CD4-positive, alpha-beta T cell (primary cell): ENCODE measurements at regions not wholly inside any gene's neighbourhood (a gene's known extent, or its start where the extent isn't known, plus 50 kb on each side); places are given as distances from the start of the nearest gene placed in this dataset.

ENCODE experiments used
- ATAC-seq: fragments of 200-7000 bp; cut with Tn5 transposase; one replicate; pipeline ENCODE4 v1.10.0; 2022; ENCODE audit warnings: mild to moderate bottlenecking; ENCODE audit not compliant: poor library complexity
- CTCF ChIA-PET: fragments of 350-600 bp; sonication (Branson Sonifier 250); formaldehyde crosslinking; loops from one replicate; lab custom pipeline; 2021; ENCODE audit warnings: antibody characterized with exemption, inconsistent platforms; lab: Charles Lee
- POLR2A ChIA-PET: fragments of 350-600 bp; sonication (Branson Sonifier 250); formaldehyde crosslinking; loops from one replicate; lab custom pipeline; 2021; ENCODE audit warnings: antibody characterized with exemption, inconsistent platforms; lab: Charles Lee
- DNase-seq, 14 experiments: peaks; one replicate each; pipeline ENCODE4 v3.0.0-alpha.2; 2013 to 2020; ENCODE audit warnings: mixed read lengths in 2 of 14
- H3K27ac ChIP-seq, 2 donors: one replicate each; pipeline versions ENCODE4 v1.5.1 to v1.7.0; 2013; ENCODE audit warnings: low read length in 2 of 2, low read depth in 1 of 2, mild to moderate bottlenecking in 1 of 2
- H3K27me3 ChIP-seq, 2 experiments: 1 replicate in 1 of 2; 2 replicates in 1 of 2; pipeline versions ENCODE4 v1.6.1 to v1.7.0; 2013; ENCODE audit warnings: low read length in 2 of 2, control low read depth in 1 of 2, mild to moderate bottlenecking in 1 of 2, moderate library complexity in 1 of 2; ENCODE audit not compliant: insufficient read depth in 2 of 2, control insufficient read depth in 1 of 2
- H3K36me3 ChIP-seq: one replicate; pipeline ENCODE4 v1.6.1; 2013; ENCODE audit warnings: low read length, control low read depth; ENCODE audit not compliant: insufficient read depth
- H3K4me1 ChIP-seq: one replicate; pipeline ENCODE4 v1.6.1; 2013; ENCODE audit warnings: low read length, control low read depth; ENCODE audit not compliant: insufficient read depth
- H3K4me3 ChIP-seq: one replicate; pipeline ENCODE4 v1.5.1; 2013; ENCODE audit warnings: mild to moderate bottlenecking, low read length, moderate library complexity
- H3K9me3 ChIP-seq, 2 experiments: 1 replicate in 1 of 2; 2 replicates in 1 of 2; pipeline versions ENCODE4 v1.6.1 to v1.7.0; 2013; ENCODE audit warnings: low read length in 2 of 2, mild to moderate bottlenecking in 2 of 2, control low read depth in 1 of 2, moderate library complexity in 1 of 2; ENCODE audit not compliant: control insufficient read depth in 1 of 2, insufficient read depth in 1 of 2
- H3K27ac Mint-ChIP-seq: one replicate; pipeline ENCODE4 v1.8.0; 2020; ENCODE audit warnings: mixed read lengths
- H3K27me3 Mint-ChIP-seq: one replicate; pipeline ENCODE4 v1.8.0; 2021; ENCODE audit warnings: mixed read lengths
- H3K36me3 Mint-ChIP-seq: one replicate; pipeline ENCODE4 v1.8.0; 2021; ENCODE audit warnings: low read depth, mixed read lengths
- H3K4me1 Mint-ChIP-seq: one replicate; pipeline ENCODE4 v1.8.0; 2021; ENCODE audit warnings: low read depth, mixed read lengths
- H3K4me3 Mint-ChIP-seq: one replicate; pipeline ENCODE4 v1.8.0; 2020; ENCODE audit warnings: mild to moderate bottlenecking, mixed read lengths
- H3K9me3 Mint-ChIP-seq: one replicate; pipeline ENCODE4 v1.8.0; 2020; ENCODE audit warnings: mixed read lengths
- CTCF ChIP-seq: fragments of 200-600 bp; IDR thresholded peaks from one replicate; pipeline ENCODE4 v1.8.0; 2022; ENCODE audit warnings: antibody characterized with exemption, mild to moderate bottlenecking
- intact Hi-C, 2 experiments: fragments of 100-400 bp; cut with DNase I in 1 of 2; cut with micrococcal nuclease in 1 of 2; formaldehyde crosslinking; loops; one replicate each; pipeline versions ENCODE4 v1.15.1 to v1.9.0; 2023 to 2025; cut with DNase I, micrococcal nuclease

GRCh38 chr3:132777171-132777570 is 55.0 kb upstream of the NPHP3 start:
- no peak overlapping the region for H3K27ac Mint-ChIP-seq
- no peak overlapping the region for H3K4me3 Mint-ChIP-seq
- ATAC-seq (no peak), DNase-seq (no peak)
- H3K9me3 Mint-ChIP-seq: no peaks in the 10 kb centered on the region
- Histone ChIP-seq H3K9me3 (no peaks in the 10 kb centered on the region), H3K4me1 (no peaks in the 10 kb centered on the region), H3K4me3 (no peak overlapping the region), H3K36me3 (no peaks in the 10 kb centered on the region), H3K27ac (no peak overlapping the region), H3K27me3 (no peaks in the 10 kb centered on the region)
- peaks cover 15% of the 10 kb centered on the region for H3K27me3 Mint-ChIP-seq
- POLR2A ChIA-PET: no interaction called here
- no peaks in the 10 kb centered on the region for H3K36me3 Mint-ChIP-seq
- no peak for TF ChIP-seq CTCF
- CTCF ChIA-PET: no interaction called here
- intact Hi-C loops: no loop called here
- H3K4me1 Mint-ChIP-seq: no peaks in the 10 kb centered on the region

- Histone ChIP-seq H3K4me1 (no peaks in the 10 kb centered on the region), H3K27me3 (peaks cover 0 to 6% of the 10 kb centered on the region in 2 experiments), H3K36me3 (no peaks in the 10 kb centered on the region), H3K4me3 (no peak overlapping the region), H3K9me3 (no peaks in the 10 kb centered on the region), H3K27ac (no peak overlapping the region)
- TF ChIP-seq CTCF: no peak
- Mint-ChIP-seq H3K27me3 (peaks cover 17% of the 10 kb centered on the region), H3K9me3 (no peaks in the 10 kb centered on the region), H3K36me3 (no peaks in the 10 kb centered on the region), H3K27ac (no peak overlapping the region), H3K4me3 (no peak overlapping the region), H3K4me1 (no peaks in the 10 kb centered on the region)
- no peak for ATAC-seq
- ChIA-PET POLR2A (no interaction called here), CTCF (no interaction called here)
- DNase-seq: no peak
- intact Hi-C loops: no loop called here
Observed at GRCh38 chr3:132773071-132773619, 50.9 kb upstream of the NPHP3 start.

GRCh38 chr3:132772252-132772651 is 50.0 kb upstream of the NPHP3 start:
- TF ChIP-seq CTCF: no peak
- no peaks in the 10 kb centered on the region for H3K9me3 Mint-ChIP-seq
- Histone ChIP-seq H3K27ac (no peak overlapping the region), H3K4me3 (no peak overlapping the region), H3K36me3 (no peaks in the 10 kb centered on the region), H3K9me3 (no peaks in the 10 kb centered on the region), H3K4me1 (no peaks in the 10 kb centered on the region), H3K27me3 (peaks cover 0 to 6% of the 10 kb centered on the region in 2 experiments)
- no peak overlapping the region for H3K4me3 Mint-ChIP-seq
- ChIA-PET POLR2A (no interaction called here), CTCF (no interaction called here)
- no peaks in the 10 kb centered on the region for H3K36me3 Mint-ChIP-seq
- H3K27ac Mint-ChIP-seq: no peak overlapping the region
- ATAC-seq: no peak
- intact Hi-C loops: no loop called here
- peaks cover 18% of the 10 kb centered on the region for H3K27me3 Mint-ChIP-seq
- H3K4me1 Mint-ChIP-seq: no peaks in the 10 kb centered on the region
- no peak for DNase-seq
